HG03439 (cell line): ENCODE measurements at regions not wholly inside any gene's neighbourhood (a gene's known extent, or its start where the extent isn't known, plus 50 kb on each side); places are given as distances from the start of the nearest gene placed in this dataset.
"Not testable (repeated sequence)": the region's sequence is repeated elsewhere in the genome, so short reads cannot be mapped to it uniquely, and the experiment has no call there.

Source experiments
- ATAC-seq: cut with Tn5 transposase; IDR thresholded peaks from one replicate; pipeline ENCODE4 v1.9.1; 2021; ENCODE audit warnings: mild to moderate bottlenecking, moderate library complexity; ENCODE audit not compliant: unreplicated experiment

- ATAC-seq: no peak
These were observed 257.1 kb upstream of the PCDH20 start for GRCh38 chr13:61672756-61673155.

- no peak for ATAC-seq
These were observed 254.9 kb upstream of the PCDH20 start for GRCh38 chr13:61670384-61671161.

- no peak for ATAC-seq
These were observed 249.4 kb upstream of the PCDH20 start for GRCh38 chr13:61664801-61665705.

- ATAC-seq: no peak
These were observed 238.8 kb upstream of the PCDH20 start for GRCh38 chr13:61654481-61654880.

- no peak for ATAC-seq
These were observed 232.9 kb upstream of the PCDH20 start for GRCh38 chr13:61648547-61648946.

- ATAC-seq: no peak
These were observed 196.5 kb upstream of the PCDH20 start for GRCh38 chr13:61612192-61612591.

- ATAC-seq: no peak
These were observed 192.5 kb upstream of the PCDH20 start for GRCh38 chr13:61608138-61608537.

GRCh38 chr13:61600360-61601033, 184.8 kb upstream of the PCDH20 start:
- ATAC-seq: no peak

GRCh38 chr13:61592489-61592888, 176.8 kb upstream of the PCDH20 start:
- ATAC-seq: no peak

GRCh38 chr13:61575973-61576372, 160.3 kb upstream of the PCDH20 start:
- no peak for ATAC-seq

GRCh38 chr13:61563645-61564044, 148.0 kb upstream of the PCDH20 start:
- ATAC-seq: no peak

GRCh38 chr13:61546911-61547310, 131.3 kb upstream of the PCDH20 start:
- no peak for ATAC-seq

GRCh38 chr13:61546413-61546812, 130.8 kb upstream of the PCDH20 start:
- ATAC-seq: no peak

- no peak for ATAC-seq
These were observed 120.8 kb upstream of the PCDH20 start for GRCh38 chr13:61536433-61536832.

- ATAC-seq: peak; percentile 55
These were observed 115.9 kb upstream of the PCDH20 start for GRCh38 chr13:61531383-61532065.

- not testable (repeated sequence) for ATAC-seq
These were observed 103.6 kb upstream of the PCDH20 start for GRCh38 chr13:61519214-61519613.

- ATAC-seq: no peak
These were observed 93.3 kb upstream of the PCDH20 start for GRCh38 chr13:61508936-61509335.

GRCh38 chr13:61500176-61500575, 84.5 kb upstream of the PCDH20 start:
- no peak for ATAC-seq

GRCh38 chr13:61495648-61496047, 80.0 kb upstream of the PCDH20 start:
- no peak for ATAC-seq

- not testable (repeated sequence) for ATAC-seq
These were observed 77.9 kb upstream of the PCDH20 start for GRCh38 chr13:61493556-61493955.

- ATAC-seq: no peak
These were observed 70.8 kb upstream of the PCDH20 start for GRCh38 chr13:61486496-61486895.
